Neural crest cell (in vitro differentiated cells): ENCODE measurements at regions not wholly inside any gene's neighbourhood (a gene's known extent, or its start where the extent isn't known, plus 50 kb on each side); places are given as distances from the start of the nearest gene placed in this dataset.
"Not testable (repeated sequence)": the region's sequence is repeated elsewhere in the genome, so short reads cannot be mapped to it uniquely, and the experiment has no call there.

Source experiments
- DNase-seq: peaks from one replicate; pipeline ENCODE4 v3.0.0; 2021; ENCODE audit warnings: low read depth, mixed read lengths, low spot score
- H3K27ac Mint-ChIP-seq: one replicate; pipeline ENCODE4 v1.8.0; 2021; ENCODE audit warnings: mild to moderate bottlenecking, mixed read lengths; ENCODE audit not compliant: unreplicated experiment
- H3K27me3 Mint-ChIP-seq: 2 replicates; pipeline ENCODE4 v1.8.0; 2021; ENCODE audit warnings: low read depth, mild to moderate bottlenecking, mixed read lengths
- H3K36me3 Mint-ChIP-seq: 2 replicates; pipeline ENCODE4 v1.8.0; 2021; ENCODE audit warnings: low read depth, mild to moderate bottlenecking, mixed read lengths
- H3K4me1 Mint-ChIP-seq: 2 replicates; pipeline ENCODE4 v1.8.0; 2021; ENCODE audit warnings: mixed read lengths
- H3K4me3 Mint-ChIP-seq: one replicate; pipeline ENCODE4 v1.8.0; 2021; ENCODE audit warnings: mild to moderate bottlenecking, mixed read lengths
- H3K9me3 Mint-ChIP-seq: 2 replicates; pipeline ENCODE4 v1.8.0; 2021; ENCODE audit warnings: mixed read lengths
- CTCF ChIP-seq: fragments of 200-600 bp; sonication (generic); conservative IDR thresholded peaks from 2 replicates; pipeline ENCODE4 v1.5.0; 2021; ENCODE audit warnings: antibody characterized with exemption, mild to moderate bottlenecking

GRCh38 chr1:233463333-233463732 lies 135.8 kb downstream of the MAP3K21 start:
- Mint-ChIP-seq H3K4me1 (no peaks in the 10 kb centered on the region), H3K27ac (no peak overlapping the region)
- no peak for DNase-seq

DNA sequence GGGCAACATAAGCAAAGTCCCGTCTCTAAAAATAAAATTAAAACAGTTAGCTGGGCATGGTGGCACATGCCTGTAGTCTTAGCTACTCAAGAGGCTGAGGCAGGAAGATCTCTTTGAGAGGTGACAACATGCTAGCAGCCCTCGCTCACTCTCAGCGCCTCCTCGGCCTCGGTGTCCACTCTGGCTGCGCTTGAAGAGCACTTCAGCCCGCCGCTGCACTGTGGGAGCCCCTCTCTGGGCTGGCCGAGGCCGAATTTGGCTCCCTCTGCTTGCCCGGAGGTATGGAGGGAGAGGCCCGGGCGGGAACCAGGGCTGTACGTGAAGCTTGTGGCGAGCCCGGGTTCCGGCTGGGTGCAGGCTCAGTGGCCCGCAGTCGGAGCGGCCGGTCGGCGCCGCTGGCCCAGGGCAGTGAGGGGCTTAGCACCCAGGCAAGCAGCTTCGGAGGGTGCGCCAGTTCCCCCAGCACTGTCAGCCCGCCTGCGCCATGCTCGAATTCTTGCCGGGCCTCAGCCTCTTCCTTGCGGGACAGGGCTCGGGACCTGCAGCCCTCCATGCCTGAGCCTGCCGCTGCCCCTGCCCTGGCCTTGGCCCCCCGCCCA lies 138.3 kb downstream of the MAP3K21 start:
- Mint-ChIP-seq H3K27me3 (no peaks in the 10 kb centered on the region), H3K36me3 (no peaks in the 10 kb centered on the region), H3K27ac (no peak overlapping the region), H3K4me3 (no peak overlapping the region), H3K4me1 (no peaks in the 10 kb centered on the region), H3K9me3 (no peaks in the 10 kb centered on the region)
- no peak for TF ChIP-seq CTCF
- no peak for DNase-seq

More at GRCh38 chr1:233463333-233463732, 135.8 kb downstream of the MAP3K21 start:
- TF ChIP-seq CTCF: no peak
- no peaks in the 10 kb centered on the region for H3K9me3 Mint-ChIP-seq
- no peak overlapping the region for H3K4me3 Mint-ChIP-seq
- H3K36me3 Mint-ChIP-seq: no peaks in the 10 kb centered on the region
- H3K27me3 Mint-ChIP-seq: no peaks in the 10 kb centered on the region

- Mint-ChIP-seq H3K4me3 (no peak overlapping the region), H3K4me1 (no peaks in the 10 kb centered on the region), H3K27ac (no peak overlapping the region), H3K27me3 (no peaks in the 10 kb centered on the region), H3K9me3 (peaks cover 3% of the 10 kb centered on the region), H3K36me3 (peaks cover 2% of the 10 kb centered on the region)
- DNase-seq: no peak
- no peak for TF ChIP-seq CTCF
These were observed 143.0 kb upstream of the KCNK1 start for GRCh38 chr1:233470741-233471499.

GRCh38 chr1:233471851-233472250 lies 142.1 kb upstream of the KCNK1 start:
- not testable (repeated sequence) for H3K4me3 Mint-ChIP-seq, H3K27ac Mint-ChIP-seq, DNase-seq, H3K27me3 Mint-ChIP-seq, H3K9me3 Mint-ChIP-seq, H3K36me3 Mint-ChIP-seq, H3K4me1 Mint-ChIP-seq

DNA sequence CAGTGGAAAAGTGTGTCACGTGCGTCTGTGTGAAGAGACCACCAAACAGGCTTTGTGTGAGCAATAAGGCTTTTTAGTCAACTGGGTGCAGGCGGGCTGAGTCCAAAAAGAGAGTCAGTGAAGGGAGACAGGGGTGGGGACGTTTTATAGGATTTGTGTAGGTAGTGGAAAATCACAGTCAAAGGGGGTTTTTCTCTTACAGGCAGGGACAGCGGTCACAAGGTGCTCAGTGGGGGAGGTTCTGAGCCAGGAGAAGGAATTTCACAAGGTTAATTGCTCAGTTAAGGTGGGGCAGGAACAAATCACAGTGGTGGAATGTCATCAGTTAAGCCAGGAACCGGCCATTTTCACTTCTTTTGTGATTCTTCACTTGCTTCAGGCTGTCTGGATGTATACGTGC lies 141.1 kb upstream of the KCNK1 start:
- not testable (repeated sequence) for H3K9me3 Mint-ChIP-seq, DNase-seq, H3K27ac Mint-ChIP-seq, H3K27me3 Mint-ChIP-seq, H3K36me3 Mint-ChIP-seq, H3K4me1 Mint-ChIP-seq, H3K4me3 Mint-ChIP-seq

GRCh38 chr1:233473549-233474204 lies 140.2 kb upstream of the KCNK1 start:
- Mint-ChIP-seq H3K27ac (no peak overlapping the region), H3K27me3 (peaks cover 4% of the 10 kb centered on the region), H3K36me3 (peaks cover 2% of the 10 kb centered on the region), H3K4me3 (no peak overlapping the region), H3K4me1 (no peaks in the 10 kb centered on the region), H3K9me3 (peaks cover 3% of the 10 kb centered on the region)
- DNase-seq: no peak
- TF ChIP-seq CTCF: no peak
